KMS-11 (cell line): ENCODE measurements at regions not wholly inside any gene's neighbourhood (a gene's known extent, or its start where the extent isn't known, plus 50 kb on each side); places are given as distances from the start of the nearest gene placed in this dataset.

ENCODE experiments used
- H2AFZ ChIP-seq: fragments of 200-600 bp; sonication (generic); 2 replicates; pipeline ENCODE4 v1.6.1; 2016; ENCODE audit warnings: antibody characterized with exemption, mixed run types, low read depth
- H3K27ac ChIP-seq: fragments of 200-600 bp; sonication (generic); 2 replicates; pipeline ENCODE4 v1.6.1; 2016; ENCODE audit warnings: mild to moderate bottlenecking, mixed run types
- H3K27me3 ChIP-seq: fragments of 200-600 bp; sonication (generic); 2 replicates; pipeline ENCODE4 v1.6.1; 2017; ENCODE audit warnings: mild to moderate bottlenecking, low read depth, mixed run types, moderate library complexity; ENCODE audit not compliant: insufficient read depth
- H3K36me3 ChIP-seq: fragments of 200-600 bp; sonication (generic); 2 replicates; pipeline ENCODE4 v1.6.1; 2017; ENCODE audit warnings: mild to moderate bottlenecking, mixed run types; ENCODE audit not compliant: insufficient read depth
- H3K4me1 ChIP-seq: fragments of 200-600 bp; sonication (generic); 2 replicates; pipeline ENCODE4 v1.6.1; 2016; ENCODE audit warnings: mild to moderate bottlenecking, low read depth, mixed run types; ENCODE audit not compliant: poor library complexity, severe bottlenecking
- H3K4me2 ChIP-seq: fragments of 200-600 bp; sonication (generic); 2 replicates; pipeline ENCODE4 v1.7.0; 2016; ENCODE audit warnings: mild to moderate bottlenecking, mixed run types
- H3K4me3 ChIP-seq: fragments of 200-600 bp; sonication (generic); IDR thresholded peaks from 2 replicates; pipeline ENCODE4 v1.6.1; 2017; ENCODE audit warnings: low read depth, low read length, mixed read lengths; ENCODE audit not compliant: insufficient read depth
- H3K79me2 ChIP-seq: fragments of 200-600 bp; sonication (generic); 2 replicates; pipeline ENCODE4 v1.6.1; 2016; ENCODE audit warnings: low read depth, mixed run types; ENCODE audit not compliant: insufficient read depth
- H3K9ac ChIP-seq: fragments of 200-600 bp; sonication (generic); 2 replicates; pipeline ENCODE4 v1.6.1; 2016; ENCODE audit warnings: mild to moderate bottlenecking, mixed run types
- H4K20me1 ChIP-seq: fragments of 200-600 bp; sonication (generic); 2 replicates; pipeline ENCODE4 v1.6.1; 2016; ENCODE audit warnings: mild to moderate bottlenecking, mixed run types; ENCODE audit not compliant: insufficient read depth
- TF ChIP-seq, protein P1 (sequence below): fragments of 200-600 bp; sonication (generic); conservative IDR thresholded peaks from 2 replicates; pipeline ENCODE4 v1.6.1; 2017; ENCODE audit warnings: low read depth, mild to moderate bottlenecking, antibody characterized with exemption, low read length, moderate library complexity, mixed read lengths

GRCh38 chr2:78486565-78486964 is 538.9 kb upstream of the REG3G start:
- H3K9ac ChIP-seq = no peak overlapping the region
- H3K79me2 ChIP-seq = no peaks in the 10 kb centered on the region
- no peaks in the 10 kb centered on the region; the same call in 1 of the 2 replicates for H4K20me1 ChIP-seq
- H3K36me3 ChIP-seq = no peaks in the 10 kb centered on the region
- TF ChIP-seq, protein P1, sequence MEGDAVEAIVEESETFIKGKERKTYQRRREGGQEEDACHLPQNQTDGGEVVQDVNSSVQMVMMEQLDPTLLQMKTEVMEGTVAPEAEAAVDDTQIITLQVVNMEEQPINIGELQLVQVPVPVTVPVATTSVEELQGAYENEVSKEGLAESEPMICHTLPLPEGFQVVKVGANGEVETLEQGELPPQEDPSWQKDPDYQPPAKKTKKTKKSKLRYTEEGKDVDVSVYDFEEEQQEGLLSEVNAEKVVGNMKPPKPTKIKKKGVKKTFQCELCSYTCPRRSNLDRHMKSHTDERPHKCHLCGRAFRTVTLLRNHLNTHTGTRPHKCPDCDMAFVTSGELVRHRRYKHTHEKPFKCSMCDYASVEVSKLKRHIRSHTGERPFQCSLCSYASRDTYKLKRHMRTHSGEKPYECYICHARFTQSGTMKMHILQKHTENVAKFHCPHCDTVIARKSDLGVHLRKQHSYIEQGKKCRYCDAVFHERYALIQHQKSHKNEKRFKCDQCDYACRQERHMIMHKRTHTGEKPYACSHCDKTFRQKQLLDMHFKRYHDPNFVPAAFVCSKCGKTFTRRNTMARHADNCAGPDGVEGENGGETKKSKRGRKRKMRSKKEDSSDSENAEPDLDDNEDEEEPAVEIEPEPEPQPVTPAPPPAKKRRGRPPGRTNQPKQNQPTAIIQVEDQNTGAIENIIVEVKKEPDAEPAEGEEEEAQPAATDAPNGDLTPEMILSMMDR = no peak
- H3K4me3 ChIP-seq = no peak overlapping the region
- H3K4me2 ChIP-seq = no peak overlapping the region
- H3K4me1 ChIP-seq = no peaks in the 10 kb centered on the region
- H2AFZ ChIP-seq = no peak overlapping the region
- no peaks in the 10 kb centered on the region for H3K27me3 ChIP-seq
- no peak overlapping the region for H3K27ac ChIP-seq

GRCh38 chr2:78498125-78498524 is 527.4 kb upstream of the REG3G start:
- Histone ChIP-seq H3K27me3 (no peaks in the 10 kb centered on the region), H3K79me2 (no peaks in the 10 kb centered on the region), H4K20me1 (no peaks in the 10 kb centered on the region), H3K4me3 (no peak overlapping the region), H2AFZ (no peak overlapping the region), H3K36me3 (no peaks in the 10 kb centered on the region), H3K4me1 (no peaks in the 10 kb centered on the region), H3K9ac (no peak overlapping the region), H3K27ac (no peak overlapping the region), H3K4me2 (no peak overlapping the region)
- TF ChIP-seq, protein P1 = no peak

DNA sequence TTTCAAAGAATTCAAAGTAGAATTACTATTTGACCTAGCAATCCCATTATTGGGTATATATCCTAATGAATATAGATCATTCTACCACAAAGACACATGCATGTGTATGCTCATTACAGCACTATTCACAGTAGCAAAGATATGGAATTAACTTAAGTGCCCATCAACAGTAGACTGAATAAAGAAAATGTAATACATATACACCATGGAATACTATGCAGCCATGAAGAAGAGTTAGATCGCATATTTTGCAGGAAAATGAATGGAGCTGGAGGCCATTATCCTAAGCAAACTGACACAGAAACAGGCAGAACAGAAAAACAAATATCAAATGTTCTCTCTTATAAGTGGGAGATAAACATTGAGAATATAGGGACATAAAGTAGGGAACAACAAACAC is 519.2 kb upstream of the REG3G start:
- H3K4me2 ChIP-seq = no peak overlapping the region
- H3K36me3 ChIP-seq = no peaks in the 10 kb centered on the region
- H3K27ac ChIP-seq = no peak overlapping the region
- H2AFZ ChIP-seq = no peak overlapping the region
- TF ChIP-seq, protein P1 = no peak
- no peak overlapping the region for H3K4me3 ChIP-seq
- no peaks in the 10 kb centered on the region for H3K79me2 ChIP-seq
- no peaks in the 10 kb centered on the region for H4K20me1 ChIP-seq
- no peaks in the 10 kb centered on the region for H3K27me3 ChIP-seq
- no peak overlapping the region for H3K9ac ChIP-seq
- no peaks in the 10 kb centered on the region for H3K4me1 ChIP-seq

- Histone ChIP-seq H3K4me2 (no peak overlapping the region), H3K4me3 (no peak overlapping the region)
Observed at GRCh38 chr2:78521938-78522337, 503.6 kb upstream of the REG3G start.

More at GRCh38 chr2:78521938-78522337, 503.6 kb upstream of the REG3G start:
- H3K9ac ChIP-seq = no peak overlapping the region
- H4K20me1 ChIP-seq = no peaks in the 10 kb centered on the region
- H3K4me1 ChIP-seq = no peaks in the 10 kb centered on the region
- no peaks in the 10 kb centered on the region for H3K36me3 ChIP-seq
- TF ChIP-seq, protein P1 = no peak
- no peak overlapping the region for H2AFZ ChIP-seq
- no peak overlapping the region for H3K27ac ChIP-seq
- H3K79me2 ChIP-seq = no peaks in the 10 kb centered on the region
- no peaks in the 10 kb centered on the region for H3K27me3 ChIP-seq
